A549 (cell line): ENCODE measurements at regions not wholly inside any gene's neighbourhood (a gene's known extent, or its start where the extent isn't known, plus 50 kb on each side); places are given as distances from the start of the nearest gene placed in this dataset.

ENCODE experiments used
- ATAC-seq, 2 experiments: fragments of 200-7000 bp in 1 of 2; fragments of >200 bp in 1 of 2; cut with Nextera tagmentation in 1 of 2; cut with Tn5 transposase in 1 of 2; 3 replicates each; pipeline versions ENCODE4 v1.8.0 to v1.9.1; 2018 to 2020; ENCODE audit warnings: mild to moderate bottlenecking in 1 of 2, moderate library complexity in 1 of 2
- CTCF ChIA-PET: fragments of 300-600 bp; sonication (Branson Sonifier 250); formaldehyde crosslinking; extraction: SDS; loops from one replicate; lab custom pipeline; 2021; ENCODE audit warnings: antibody characterized with exemption, inconsistent platforms; lab: Yijun Ruan, JAX
- POLR2A ChIA-PET: fragments of 350-600 bp; formaldehyde crosslinking; extraction: SDS; loops from one replicate; lab custom pipeline; 2021; ENCODE audit warnings: antibody characterized with exemption, inconsistent platforms; lab: Yijun Ruan, JAX
- DNase-seq, 2 experiments: peaks; one replicate each; pipeline versions ENCODE4 v3.0.0 to v3.0.0-alpha.2; 2011 to 2016; ENCODE audit warnings: low read depth in 1 of 2, low spot score in 1 of 2
- FAIRE-seq: peaks from 2 replicates; lab custom pipeline; 2011; peaks lifted over from hg19 to GRCh38; lab: Jason Lieb, UNC
- H3K27ac ChIP-seq, 2 experiments: fragments of >200 bp; sonication (Bioruptor Twin); formaldehyde crosslinking; 3 replicates each; pipeline ENCODE4 v1.5.1; 2016 to 2017
- H3K4me1 ChIP-seq: fragments of >200 bp; sonication (Bioruptor Twin); formaldehyde crosslinking; 3 replicates; pipeline ENCODE4 v1.6.1; 2016
- H3K4me2 ChIP-seq: fragments of >200 bp; sonication (Bioruptor Twin); formaldehyde crosslinking; 3 replicates; pipeline ENCODE4 v1.6.1; 2016
- H3K4me3 ChIP-seq: fragments of >200 bp; sonication (Bioruptor Twin); formaldehyde crosslinking; 3 replicates; pipeline ENCODE4 v1.5.1; 2016
- H3K9me3 ChIP-seq: fragments of >200 bp; sonication (Bioruptor Twin); formaldehyde crosslinking; 3 replicates; pipeline ENCODE4 v1.6.1; 2016
- CEBPB ChIP-seq, 2 experiments: fragments of >200 bp in 1 of 2; sonication (Bioruptor Twin) in 1 of 2; formaldehyde crosslinking in 1 of 2; IDR thresholded peaks; 2 replicates each; pipeline ENCODE4 v1.6.1; 2012 to 2016
- EP300 ChIP-seq, 2 experiments: fragments of >200 bp; sonication (Bioruptor Twin); formaldehyde crosslinking; IDR thresholded peaks; 2 replicates in 1 of 2; 3 replicates in 1 of 2; pipeline ENCODE4 v1.6.1; 2016 to 2017
- ESRRA ChIP-seq: fragments of 150-350 bp; IDR thresholded peaks from 2 replicates; pipeline ENCODE4 v1.6.1; 2014; ENCODE audit warnings: mild to moderate bottlenecking, low read length, borderline replicate concordance
- HDAC2 ChIP-seq: fragments of 200-600 bp; sonication (generic); IDR thresholded peaks from 2 replicates; pipeline ENCODE4 v1.6.1; 2016
- HES2 ChIP-seq: fragments of >200 bp; sonication (Bioruptor Twin); formaldehyde crosslinking; IDR thresholded peaks from 2 replicates; pipeline ENCODE4 v1.6.1; 2016
- HEYL ChIP-seq: fragments of 250-450 bp; sonication (Bioruptor Pico); IDR thresholded peaks from 2 replicates; pipeline ENCODE4 v1.8.0; 2021; ENCODE audit warnings: mild to moderate bottlenecking, moderate library complexity
- HOXA7 ChIP-seq: fragments of 250-450 bp; sonication (Bioruptor Pico); IDR thresholded peaks from 2 replicates; pipeline ENCODE4 v1.5.0; 2020; ENCODE audit warnings: mild to moderate bottlenecking, moderate library complexity
- HOXB13 ChIP-seq: fragments of 250-450 bp; sonication (Bioruptor Pico); IDR thresholded peaks from 2 replicates; pipeline ENCODE4 v1.5.0; 2020; ENCODE audit warnings: low read depth, mild to moderate bottlenecking, moderate library complexity
- JUNB ChIP-seq: fragments of >200 bp; sonication (Bioruptor Twin); formaldehyde crosslinking; IDR thresholded peaks from 2 replicates; pipeline ENCODE4 v1.6.1; 2016
- KDM1A ChIP-seq: fragments of 200-600 bp; sonication (generic); IDR thresholded peaks from 2 replicates; pipeline ENCODE4 v1.6.1; 2016; ENCODE audit warnings: low read depth, mild to moderate bottlenecking
- MAX ChIP-seq: IDR thresholded peaks from 2 replicates; pipeline ENCODE4 v1.6.1; 2012
- RAD21 ChIP-seq, 2 experiments: fragments of >200 bp in 1 of 2; sonication (Bioruptor Twin) in 1 of 2; formaldehyde crosslinking in 1 of 2; IDR thresholded peaks in 1 of 2; conservative IDR thresholded peaks in 1 of 2; 2 replicates in 1 of 2; 3 replicates in 1 of 2; pipeline ENCODE4 v1.6.1; 2012 to 2018; ENCODE audit warnings: inconsistent platforms in 1 of 2
- RARB ChIP-seq: fragments of 250-450 bp; sonication (Bioruptor Pico); IDR thresholded peaks from 2 replicates; pipeline ENCODE4 v1.8.0; 2021; ENCODE audit warnings: mild to moderate bottlenecking, moderate library complexity
- SMC3 ChIP-seq: fragments of >200 bp; sonication (Bioruptor Twin); formaldehyde crosslinking; IDR thresholded peaks from 3 replicates; pipeline ENCODE4 v1.6.1; 2018; ENCODE audit warnings: inconsistent platforms
- TFCP2L1 ChIP-seq: fragments of 250-450 bp; sonication (Bioruptor Pico); IDR thresholded peaks from 2 replicates; pipeline ENCODE4 v1.5.0; 2021; ENCODE audit warnings: mild to moderate bottlenecking
- ZNF302 ChIP-seq: fragments of 250-450 bp; sonication (Bioruptor Pico); IDR thresholded peaks from 2 replicates; pipeline ENCODE4 v1.9.0; 2021; ENCODE audit warnings: inconsistent platforms, mild to moderate bottlenecking, moderate library complexity
- WGBS: methylation state at CpG from one replicate; pipeline ENCODE4 v1.1.6; 2017; ENCODE audit errors: missing lambda C conversion rate; 5-methylcytosine and 5-hydroxymethylcytosine counted together
- TF ChIP-seq, protein P1 (sequence below): fragments of 250-450 bp; sonication (Bioruptor Pico); IDR thresholded peaks from 2 replicates; pipeline ENCODE4 v1.5.0; 2021; ENCODE audit warnings: mild to moderate bottlenecking, moderate library complexity, borderline replicate concordance
- TF ChIP-seq, protein P2 (sequence below): fragments of 150-350 bp; IDR thresholded peaks from 2 replicates; pipeline ENCODE4 v1.6.1; 2014; ENCODE audit warnings: low read depth, mild to moderate bottlenecking, low read length
- TF ChIP-seq, protein P3 (sequence below): fragments of 450-650 bp; IDR thresholded peaks from 2 replicates; pipeline ENCODE4 v1.6.1; 2014; ENCODE audit warnings: antibody characterized with exemption
- TF ChIP-seq, protein P4 (sequence below): IDR thresholded peaks from 2 replicates; pipeline ENCODE4 v1.6.1; 2012

- Histone ChIP-seq H3K27ac (no peak overlapping the region), H3K4me3 (no peak overlapping the region), H3K4me2 (no peak overlapping the region), H3K9me3 (no peaks in the 10 kb centered on the region), H3K4me1 (no peaks in the 10 kb centered on the region)
- FAIRE-seq (no peak), DNase-seq (no peak), ATAC-seq (no peak)
- ChIA-PET CTCF (no interaction called here), POLR2A (no interaction called here)
- 15% methylated on average over 10 of the region's 10 CpGs for WGBS
- TF ChIP-seq MAX (no peak), RAD21 (conservative IDR thresholded peaks at IDR 0.05 in 1 of 2, IDR thresholded peaks at IDR 0.05 in 1 of 2) (no peak), TFCP2L1 (CRISPR knock-in tag) (no peak), HOXB13 (CRISPR knock-in tag) (no peak), JUNB (no peak), HOXA7 (CRISPR knock-in tag) (no peak), CEBPB (IDR thresholded peaks at IDR 0.05) (no peak), KDM1A (no peak), ESRRA (no peak), SMC3 (no peak), HES2 (no peak), ZNF302 (CRISPR knock-in tag) (no peak), HDAC2 (no peak), HEYL (no peak), EP300 (IDR thresholded peaks at IDR 0.05) (no peak)
- TF ChIP-seq, protein P1, sequence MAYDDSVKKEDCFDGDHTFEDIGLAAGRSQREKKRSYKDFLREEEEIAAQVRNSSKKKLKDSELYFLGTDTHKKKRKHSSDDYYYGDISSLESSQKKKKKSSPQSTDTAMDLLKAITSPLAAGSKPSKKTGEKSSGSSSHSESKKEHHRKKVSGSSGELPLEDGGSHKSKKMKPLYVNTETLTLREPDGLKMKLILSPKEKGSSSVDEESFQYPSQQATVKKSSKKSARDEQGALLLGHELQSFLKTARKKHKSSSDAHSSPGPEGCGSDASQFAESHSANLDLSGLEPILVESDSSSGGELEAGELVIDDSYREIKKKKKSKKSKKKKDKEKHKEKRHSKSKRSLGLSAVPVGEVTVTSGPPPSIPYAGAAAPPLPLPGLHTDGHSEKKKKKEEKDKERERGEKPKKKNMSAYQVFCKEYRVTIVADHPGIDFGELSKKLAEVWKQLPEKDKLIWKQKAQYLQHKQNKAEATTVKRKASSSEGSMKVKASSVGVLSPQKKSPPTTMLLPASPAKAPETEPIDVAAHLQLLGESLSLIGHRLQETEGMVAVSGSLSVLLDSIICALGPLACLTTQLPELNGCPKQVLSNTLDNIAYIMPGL = no peak
- TF ChIP-seq, protein P2, sequence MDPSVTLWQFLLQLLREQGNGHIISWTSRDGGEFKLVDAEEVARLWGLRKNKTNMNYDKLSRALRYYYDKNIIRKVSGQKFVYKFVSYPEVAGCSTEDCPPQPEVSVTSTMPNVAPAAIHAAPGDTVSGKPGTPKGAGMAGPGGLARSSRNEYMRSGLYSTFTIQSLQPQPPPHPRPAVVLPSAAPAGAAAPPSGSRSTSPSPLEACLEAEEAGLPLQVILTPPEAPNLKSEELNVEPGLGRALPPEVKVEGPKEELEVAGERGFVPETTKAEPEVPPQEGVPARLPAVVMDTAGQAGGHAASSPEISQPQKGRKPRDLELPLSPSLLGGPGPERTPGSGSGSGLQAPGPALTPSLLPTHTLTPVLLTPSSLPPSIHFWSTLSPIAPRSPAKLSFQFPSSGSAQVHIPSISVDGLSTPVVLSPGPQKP = no peak
- TF ChIP-seq, protein P3, sequence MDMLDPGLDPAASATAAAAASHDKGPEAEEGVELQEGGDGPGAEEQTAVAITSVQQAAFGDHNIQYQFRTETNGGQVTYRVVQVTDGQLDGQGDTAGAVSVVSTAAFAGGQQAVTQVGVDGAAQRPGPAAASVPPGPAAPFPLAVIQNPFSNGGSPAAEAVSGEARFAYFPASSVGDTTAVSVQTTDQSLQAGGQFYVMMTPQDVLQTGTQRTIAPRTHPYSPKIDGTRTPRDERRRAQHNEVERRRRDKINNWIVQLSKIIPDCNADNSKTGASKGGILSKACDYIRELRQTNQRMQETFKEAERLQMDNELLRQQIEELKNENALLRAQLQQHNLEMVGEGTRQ = no peak
- TF ChIP-seq, protein P4, sequence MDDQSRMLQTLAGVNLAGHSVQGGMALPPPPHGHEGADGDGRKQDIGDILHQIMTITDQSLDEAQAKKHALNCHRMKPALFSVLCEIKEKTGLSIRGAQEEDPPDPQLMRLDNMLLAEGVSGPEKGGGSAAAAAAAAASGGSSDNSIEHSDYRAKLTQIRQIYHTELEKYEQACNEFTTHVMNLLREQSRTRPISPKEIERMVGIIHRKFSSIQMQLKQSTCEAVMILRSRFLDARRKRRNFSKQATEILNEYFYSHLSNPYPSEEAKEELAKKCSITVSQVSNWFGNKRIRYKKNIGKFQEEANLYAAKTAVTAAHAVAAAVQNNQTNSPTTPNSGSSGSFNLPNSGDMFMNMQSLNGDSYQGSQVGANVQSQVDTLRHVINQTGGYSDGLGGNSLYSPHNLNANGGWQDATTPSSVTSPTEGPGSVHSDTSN = no peak
Observed at GRCh38 chr13:37944081-37944868, 74.7 kb upstream of the TRPC4 start.

DNA sequence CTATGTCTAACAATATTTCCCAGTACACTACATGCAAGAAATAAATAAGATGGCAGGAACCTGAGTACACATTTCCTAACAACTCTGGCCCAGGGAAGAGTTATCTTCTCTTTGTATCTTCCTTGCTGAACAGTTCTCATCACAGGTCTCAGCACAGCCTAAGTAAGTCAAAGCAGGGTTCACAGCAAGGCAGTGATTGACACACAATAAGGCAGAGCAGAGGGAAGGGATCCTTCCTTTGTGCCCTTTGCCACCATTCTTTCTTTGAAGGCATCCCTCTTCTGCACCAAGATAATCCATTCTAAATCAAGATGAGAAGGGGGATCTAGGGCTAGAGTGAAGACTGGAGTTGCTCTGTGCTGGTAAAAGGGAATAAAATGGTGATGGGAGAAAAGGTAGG is 73.4 kb upstream of the TRPC4 start:
- H3K9me3 ChIP-seq = no peaks in the 10 kb centered on the region
- no peak for ATAC-seq
- FAIRE-seq = no peak
- H3K4me2 ChIP-seq = no peak overlapping the region
- no peak overlapping the region for H3K27ac ChIP-seq
- no peak overlapping the region for H3K4me3 ChIP-seq
- CTCF ChIA-PET = no interaction called here
- DNase-seq = no peak
- TF ChIP-seq RARB (CRISPR knock-in tag) = no peak
- H3K4me1 ChIP-seq = no peaks in the 10 kb centered on the region
- POLR2A ChIA-PET = no interaction called here
